ENCODE measurements at regions not wholly inside any gene's neighbourhood (a gene's known extent, or its start where the extent isn't known, plus 50 kb on each side); places are given as distances from the start of the nearest gene placed in this dataset.

- no peak for DNase-seq (ENCODE audit: low read depth in 2 of 2)
Measured at GRCh38 chr2:223223156-223223555, 171.2 kb downstream of the KCNE4 start.

- DNase-seq (ENCODE audit: low read depth in 2 of 2), result no peak
Measured at GRCh38 chr2:223225266-223225665, 173.3 kb downstream of the KCNE4 start.

- no peak for DNase-seq (ENCODE audit: low read depth in 2 of 2)
Measured at GRCh38 chr2:223226264-223226663, 174.3 kb downstream of the KCNE4 start.

- no peak for DNase-seq (ENCODE audit: low read depth in 2 of 2)
Measured at GRCh38 chr2:223227338-223227737, 175.3 kb downstream of the KCNE4 start.

- DNase-seq (ENCODE audit: low read depth in 2 of 2), result no peak
Measured at GRCh38 chr2:223228871-223229270, 176.9 kb downstream of the KCNE4 start.

- DNase-seq (ENCODE audit: low read depth in 2 of 2), result no peak
Measured at GRCh38 chr2:223230352-223230751, 178.4 kb downstream of the KCNE4 start.

GRCh38 chr2:223232285-223232684, 180.3 kb downstream of the KCNE4 start:
- no peak for DNase-seq (ENCODE audit: low read depth in 2 of 2)

GRCh38 chr2:223232896-223233295, 180.9 kb downstream of the KCNE4 start:
- no peak for DNase-seq (ENCODE audit: low read depth in 2 of 2)

GRCh38 chr2:223235986-223236385, 184.0 kb downstream of the KCNE4 start:
- DNase-seq (ENCODE audit: low read depth in 2 of 2), result no peak

GRCh38 chr2:223238301-223238700, 186.3 kb downstream of the KCNE4 start:
- DNase-seq (ENCODE audit: low read depth in 2 of 2), result peak in 1 of 2 donors; percentile 30

GRCh38 chr2:223243233-223243632, 191.2 kb downstream of the KCNE4 start:
- DNase-seq (ENCODE audit: low read depth in 2 of 2), result no peak

- DNase-seq (ENCODE audit: low read depth in 2 of 2), result peak; percentile 50 to 51
Measured at GRCh38 chr2:223247136-223247535, 195.1 kb downstream of the KCNE4 start.

- no peak for DNase-seq (ENCODE audit: low read depth in 2 of 2)
Measured at GRCh38 chr2:223251656-223252229, 199.8 kb downstream of the KCNE4 start.

GRCh38 chr2:223260681-223261080, 208.7 kb downstream of the KCNE4 start:
- peak in 1 of 2 donors; percentile 28 for DNase-seq (ENCODE audit: low read depth in 2 of 2)

GRCh38 chr2:223262946-223263345, 211.0 kb downstream of the KCNE4 start:
- no peak for DNase-seq (ENCODE audit: low read depth in 2 of 2)

GRCh38 chr2:223264541-223265193, 212.7 kb downstream of the KCNE4 start:
- DNase-seq (ENCODE audit: low read depth in 2 of 2), result no peak

GRCh38 chr2:223267160-223267951, 215.4 kb downstream of the KCNE4 start:
- no peak for DNase-seq (ENCODE audit: low read depth in 2 of 2)

GRCh38 chr2:223269386-223269785, 217.4 kb downstream of the KCNE4 start:
- DNase-seq (ENCODE audit: low read depth in 2 of 2), result no peak

GRCh38 chr2:223270548-223270947, 218.6 kb downstream of the KCNE4 start:
- DNase-seq (ENCODE audit: low read depth in 2 of 2), result no peak

GRCh38 chr2:223273995-223274394, 222.0 kb downstream of the KCNE4 start:
- DNase-seq (ENCODE audit: low read depth in 2 of 2), result no peak

- DNase-seq (ENCODE audit: low read depth in 2 of 2), result no peak
Measured at GRCh38 chr2:223282221-223282620, 230.2 kb downstream of the KCNE4 start.

GRCh38 chr2:223283329-223283728, 231.3 kb downstream of the KCNE4 start:
- no peak for DNase-seq (ENCODE audit: low read depth in 2 of 2)

- no peak for DNase-seq (ENCODE audit: low read depth in 2 of 2)
Measured at GRCh38 chr2:223283771-223284170, 231.8 kb downstream of the KCNE4 start.
